Vagina (tissue), 2 donors: ENCODE measurements at regions not wholly inside any gene's neighbourhood (a gene's known extent, or its start where the extent isn't known, plus 50 kb on each side); places are given as distances from the start of the nearest gene placed in this dataset.

ENCODE experiments used
- CTCF ChIP-seq, 3 experiments: fragments of 450-650 bp in 2 of 3; fragments of 200-600 bp in 1 of 3; sonication (generic) in 1 of 3; IDR thresholded peaks; one replicate each; pipeline ENCODE4 v1.5.1; 2017 to 2019; ENCODE audit warnings: antibody characterized with exemption in 3 of 3, mild to moderate bottlenecking in 2 of 3, moderate library complexity in 2 of 3
- POLR2A ChIP-seq, 2 donors: fragments of 450-650 bp; IDR thresholded peaks; one replicate each; pipeline ENCODE4 v1.6.1; 2017; ENCODE audit warnings: antibody characterized with exemption in 2 of 2, mild to moderate bottlenecking in 2 of 2, moderate library complexity in 2 of 2
- POLR2AphosphoS5 ChIP-seq, 2 donors: sonication (generic); formaldehyde crosslinking; IDR thresholded peaks; one replicate each; pipeline ENCODE4 v1.9.0; 2017; ENCODE audit warnings: antibody characterized with exemption in 2 of 2, mild to moderate bottlenecking in 2 of 2, low read depth in 1 of 2; ENCODE audit not compliant: insufficient read depth in 1 of 2

- TF ChIP-seq CTCF (IDR thresholded peaks at IDR 0.05) (no peak), POLR2AphosphoS5 (IDR thresholded peaks at IDR 0.05; ENCODE audit: insufficient read depth in 1 of 2, low read depth in 1 of 2) (no peak), POLR2A (IDR thresholded peaks at IDR 0.05) (no peak)
Observed at GRCh38 chr1:143665606-143666005, 306.2 kb downstream of the FAM72C start.
